Stimulated activated CD8-positive, alpha-beta memory T cell treated with anti-CD3 and anti-CD28 coated beads, Interleukin-2, amount 100 ng/mL, for 48 hours (primary cell): ENCODE measurements at regions not wholly inside any gene's neighbourhood (a gene's known extent, or its start where the extent isn't known, plus 50 kb on each side); places are given as distances from the start of the nearest gene placed in this dataset.
"Not testable (repeated sequence)": the region's sequence is repeated elsewhere in the genome, so short reads cannot be mapped to it uniquely, and the experiment has no call there.

Experiments used
- DNase-seq, 2 donors: peaks; one replicate each; pipeline ENCODE4 v3.0.0-alpha.2; 2020; ENCODE audit warnings: low read depth in 2 of 2

DNA sequence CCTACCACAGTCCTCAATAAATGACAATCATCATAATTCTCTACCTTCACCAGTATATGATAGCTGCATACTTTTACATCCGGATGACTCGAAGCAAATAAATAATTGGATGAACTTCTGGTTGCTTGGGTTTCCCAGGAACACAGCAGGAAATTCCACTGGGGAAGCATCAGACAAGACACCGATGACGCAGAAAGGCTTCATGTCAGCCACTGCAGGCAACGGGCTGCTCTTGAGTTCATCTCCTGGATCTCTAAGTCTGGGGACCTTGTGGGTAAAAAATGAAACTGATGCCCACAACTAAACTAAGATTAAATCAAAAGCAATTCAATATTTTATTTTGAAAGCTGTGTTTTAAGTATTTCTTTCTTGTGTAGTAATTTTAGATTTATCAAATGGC lies 472.1 kb upstream of the C16orf82 start:
- no peak for DNase-seq

DNA sequence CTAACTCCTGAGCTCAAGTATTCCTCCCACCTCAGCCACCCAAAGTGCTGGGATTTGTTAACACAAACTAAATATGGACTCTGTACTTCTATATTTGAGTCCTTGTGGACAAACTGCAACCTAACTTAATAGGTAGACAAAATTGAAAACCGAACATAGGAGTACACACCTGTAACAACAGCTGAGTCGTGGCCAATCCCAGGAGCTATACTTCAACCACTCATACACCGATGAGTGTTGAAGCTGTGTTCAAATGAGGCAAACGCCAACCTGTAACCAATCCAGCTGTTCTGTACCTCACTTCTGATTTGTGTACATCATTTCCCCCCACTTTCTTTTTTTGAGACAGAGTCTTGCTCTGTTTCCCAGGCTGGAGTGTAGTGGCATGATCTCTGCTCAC lies 471.5 kb upstream of the C16orf82 start:
- no peak for DNase-seq

- not testable (repeated sequence) for DNase-seq
Observed at GRCh38 chr16:26596033-26596432, 470.7 kb upstream of the C16orf82 start.

GRCh38 chr16:26598061-26598460 lies 468.7 kb upstream of the C16orf82 start:
- DNase-seq, result peak; percentile 34 to 64

GRCh38 chr16:26598998-26599784 lies 467.5 kb upstream of the C16orf82 start:
- no peak for DNase-seq

DNA sequence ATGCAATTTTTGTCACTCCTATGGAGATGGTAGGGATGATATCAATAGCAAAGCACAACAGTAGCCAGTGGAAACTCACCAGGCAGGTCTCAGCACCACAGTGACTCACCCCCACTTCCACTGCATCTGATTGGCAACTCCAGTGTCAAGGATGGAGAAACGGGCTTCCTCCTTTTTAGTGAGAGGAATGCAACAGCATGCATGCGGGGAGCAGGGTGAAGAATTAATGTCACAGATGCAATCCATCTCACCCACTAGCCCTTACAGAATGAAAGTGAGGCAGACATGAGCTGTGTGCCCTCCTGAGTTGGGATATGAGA lies 467.0 kb upstream of the C16orf82 start:
- DNase-seq, result no peak

DNA sequence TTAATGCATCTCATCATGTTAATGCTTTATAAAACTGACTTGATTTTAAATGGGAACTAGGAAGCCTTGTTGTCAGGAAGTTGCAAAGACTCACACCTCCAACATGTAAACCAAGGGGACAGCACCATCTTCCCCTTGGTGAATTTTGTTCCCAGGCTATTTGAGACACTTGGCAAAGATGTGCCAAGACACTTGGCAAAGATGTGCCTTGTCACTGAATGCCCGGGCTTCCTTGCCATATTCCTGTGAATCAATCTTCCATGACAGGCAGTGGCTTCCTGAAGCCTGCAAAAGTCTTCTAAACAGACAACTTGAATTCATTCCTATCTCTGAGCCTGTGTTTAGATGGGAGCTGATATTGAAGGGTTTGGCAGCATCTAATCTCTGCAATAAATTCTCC lies 465.4 kb upstream of the C16orf82 start:
- no peak for DNase-seq

GRCh38 chr16:26605626-26606271 lies 461.0 kb upstream of the C16orf82 start:
- DNase-seq, result no peak

DNA sequence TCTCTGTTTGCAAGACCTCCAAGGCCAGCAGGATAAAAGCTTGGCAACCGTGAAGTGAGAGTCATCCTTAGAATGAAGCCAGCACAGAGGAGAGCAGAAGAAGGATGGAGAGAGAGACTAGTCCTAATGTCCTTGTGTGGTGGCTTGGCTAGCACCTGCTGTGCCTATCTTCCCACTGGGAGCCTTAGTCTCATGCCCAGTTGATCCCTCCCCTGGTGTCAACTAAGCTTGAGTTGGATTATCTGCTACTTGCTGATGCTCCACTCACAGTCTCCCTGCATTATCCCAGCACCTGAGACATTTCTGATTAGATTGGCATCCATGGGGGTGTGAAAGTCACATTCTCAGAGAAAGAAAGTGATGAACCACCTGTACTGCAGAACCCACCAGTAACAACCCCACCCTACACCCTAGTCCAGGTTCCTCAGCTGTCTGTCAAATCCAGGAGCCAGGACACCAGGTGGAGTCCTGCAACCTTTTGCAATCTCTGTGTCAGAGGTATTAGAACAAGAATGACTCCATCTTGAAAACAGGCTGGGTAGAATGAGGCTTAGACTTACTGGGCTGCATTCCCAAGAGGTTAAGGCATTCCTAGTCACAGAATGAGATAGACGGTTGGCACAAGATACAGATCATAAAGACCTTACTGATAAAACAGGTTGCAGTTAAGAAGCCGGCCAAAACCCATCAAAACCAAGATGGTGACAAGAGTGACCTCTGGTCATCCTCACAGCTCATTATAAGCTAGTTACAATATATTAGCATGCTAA lies 460.2 kb upstream of the C16orf82 start:
- no peak for DNase-seq

DNA sequence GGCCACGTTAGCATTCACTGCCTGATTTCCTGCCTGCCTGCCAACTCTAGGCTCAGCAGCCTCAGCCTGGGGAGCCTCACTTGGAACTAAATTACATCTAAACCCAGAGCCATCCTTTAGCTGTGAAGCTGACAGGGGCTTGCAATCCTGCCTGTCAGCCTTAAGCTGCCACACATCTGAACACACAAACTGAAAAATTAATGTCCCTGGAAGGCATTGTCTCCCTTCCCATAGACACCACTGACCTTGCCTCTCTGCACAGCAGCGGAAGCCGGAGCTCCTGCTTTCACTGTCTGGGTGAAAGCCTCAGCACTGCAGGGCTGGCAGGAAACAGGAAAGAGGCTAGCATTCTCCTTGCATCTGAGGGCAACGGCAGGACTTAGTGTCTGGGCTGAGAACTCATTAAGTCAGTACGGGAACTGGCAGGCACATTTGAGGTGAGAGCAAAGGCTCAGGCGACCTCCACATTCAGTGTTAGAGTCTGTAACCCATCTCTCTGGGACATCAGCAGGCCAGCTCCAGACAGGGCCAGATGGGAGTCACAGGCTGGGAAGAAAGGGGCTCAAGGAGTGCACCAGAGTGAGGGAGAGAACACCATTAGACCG lies 452.4 kb upstream of the C16orf82 start:
- no peak for DNase-seq

DNA sequence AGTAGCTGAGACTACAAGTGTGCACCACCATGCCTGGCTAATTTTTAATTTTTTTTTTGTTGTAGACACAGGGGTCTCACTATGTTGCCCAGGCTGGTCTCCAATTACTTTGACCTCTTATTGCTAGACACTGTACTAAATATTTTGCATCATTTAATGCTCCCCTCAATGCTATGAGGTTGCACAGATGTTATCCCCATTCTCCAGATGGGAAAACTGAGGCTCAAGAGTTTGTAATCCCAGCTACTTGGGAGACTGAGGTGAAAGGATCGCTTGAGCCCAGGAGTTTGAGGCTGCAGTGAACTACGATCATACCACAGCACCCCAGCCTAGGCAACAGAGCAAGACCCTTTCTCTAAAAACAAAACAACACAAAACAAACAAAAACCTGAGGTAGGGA lies 443.3 kb upstream of the C16orf82 start:
- DNase-seq, result no peak

GRCh38 chr16:26627958-26628357 lies 438.8 kb upstream of the C16orf82 start:
- no peak for DNase-seq

DNA sequence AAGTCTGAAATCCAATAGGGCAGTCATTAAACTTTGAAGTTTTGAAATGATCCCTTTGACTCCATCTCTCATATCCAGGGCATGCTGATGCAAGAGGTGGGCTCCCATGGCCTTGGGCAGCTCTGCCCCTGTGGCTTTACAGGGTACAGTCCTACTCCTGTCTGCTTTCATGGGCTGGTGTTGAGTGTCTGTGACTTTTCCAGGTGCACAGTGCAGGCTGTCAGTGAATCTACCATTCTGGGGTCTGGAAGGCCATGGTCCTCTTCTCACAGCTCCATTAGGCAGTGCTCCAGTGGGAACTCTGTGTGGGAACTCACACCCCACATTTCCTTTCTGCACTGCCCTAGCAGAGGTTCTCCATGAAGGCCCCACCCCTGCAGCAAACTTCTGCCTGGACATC lies 435.4 kb upstream of the C16orf82 start:
- not testable (repeated sequence) for DNase-seq

GRCh38 chr16:26642047-26642664 lies 424.6 kb upstream of the C16orf82 start:
- no peak for DNase-seq

DNA sequence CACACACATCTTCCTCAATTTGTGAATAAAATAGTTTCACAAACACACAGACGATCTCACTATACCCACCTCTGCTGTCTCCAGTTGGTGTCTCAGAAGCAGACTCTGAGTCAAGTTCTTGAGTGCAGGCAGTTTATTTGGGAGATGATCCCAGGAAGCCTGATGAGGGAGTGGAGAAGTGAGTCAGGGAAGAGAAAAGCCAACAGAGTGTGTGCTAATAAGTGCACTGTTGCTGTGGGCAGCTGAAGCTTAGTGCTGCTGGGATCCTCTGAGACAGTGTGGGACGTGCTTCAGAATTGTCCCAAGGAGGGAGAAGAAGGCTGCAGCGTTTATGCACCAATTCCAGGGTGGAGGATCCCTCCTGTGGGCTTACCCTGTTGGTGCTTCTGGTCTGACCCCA lies 423.2 kb upstream of the C16orf82 start:
- DNase-seq, result no peak

- DNase-seq, result no peak
Observed at GRCh38 chr16:26644912-26645543, 421.7 kb upstream of the C16orf82 start.

DNA sequence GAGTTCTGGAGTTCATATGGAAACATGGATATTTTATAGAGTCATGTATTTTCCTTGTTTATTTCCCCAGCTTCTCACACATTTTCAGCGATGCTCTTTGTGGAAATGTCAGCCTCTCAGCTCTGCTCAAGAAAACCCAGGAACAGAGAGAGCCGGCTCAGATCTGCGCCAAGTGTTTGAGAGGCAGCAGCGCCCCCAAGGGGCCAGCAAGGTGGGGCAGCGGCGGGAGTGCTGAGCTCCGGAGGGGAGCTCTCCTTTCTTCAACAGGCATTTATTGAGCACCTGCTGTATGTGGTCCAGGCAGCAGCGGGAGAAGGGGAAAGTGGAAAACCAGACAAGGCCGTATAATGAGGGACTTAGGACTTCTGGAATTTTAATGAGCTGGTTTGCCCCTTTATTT lies 421.1 kb upstream of the C16orf82 start:
- DNase-seq, result peak; percentile 49 to 50

DNA sequence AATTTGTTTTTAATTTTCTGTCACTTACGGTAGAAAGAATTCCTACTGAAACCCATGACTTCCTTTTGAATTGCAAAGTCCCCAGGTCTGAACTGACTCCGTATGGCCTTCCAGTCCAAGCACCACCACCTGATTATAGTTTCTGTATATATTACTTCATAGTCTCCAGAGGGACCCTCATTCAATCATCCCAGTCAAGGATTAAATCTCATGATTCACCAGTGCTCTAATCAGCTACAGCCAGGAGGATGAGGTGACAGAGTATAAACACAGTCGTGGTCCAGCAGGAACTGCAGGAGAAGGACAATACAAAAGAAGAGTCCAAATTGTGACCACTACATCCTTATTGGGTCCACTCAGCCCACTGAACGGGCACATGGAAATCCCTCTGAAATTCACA lies 418.9 kb upstream of the C16orf82 start:
- DNase-seq, result no peak

DNA sequence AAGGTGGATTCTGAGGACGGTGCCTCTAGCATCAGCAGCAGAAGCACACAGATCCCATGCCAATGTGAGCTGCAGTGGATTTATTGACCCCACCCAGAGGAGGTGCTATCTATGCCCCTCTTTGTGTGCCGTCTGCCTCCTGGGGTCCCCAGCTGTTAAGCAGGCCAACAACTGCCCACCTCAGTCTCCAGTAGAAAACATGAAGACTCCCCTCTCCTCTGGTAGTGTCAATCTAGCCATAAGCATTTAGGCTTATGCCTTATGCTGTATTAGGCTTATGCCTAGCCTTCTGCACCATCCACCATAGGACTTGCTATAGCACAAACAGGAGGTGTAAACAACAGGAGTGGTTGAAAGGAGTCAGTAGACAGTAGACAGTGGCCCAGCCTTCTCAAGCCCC lies 417.9 kb upstream of the C16orf82 start:
- no peak for DNase-seq

DNA sequence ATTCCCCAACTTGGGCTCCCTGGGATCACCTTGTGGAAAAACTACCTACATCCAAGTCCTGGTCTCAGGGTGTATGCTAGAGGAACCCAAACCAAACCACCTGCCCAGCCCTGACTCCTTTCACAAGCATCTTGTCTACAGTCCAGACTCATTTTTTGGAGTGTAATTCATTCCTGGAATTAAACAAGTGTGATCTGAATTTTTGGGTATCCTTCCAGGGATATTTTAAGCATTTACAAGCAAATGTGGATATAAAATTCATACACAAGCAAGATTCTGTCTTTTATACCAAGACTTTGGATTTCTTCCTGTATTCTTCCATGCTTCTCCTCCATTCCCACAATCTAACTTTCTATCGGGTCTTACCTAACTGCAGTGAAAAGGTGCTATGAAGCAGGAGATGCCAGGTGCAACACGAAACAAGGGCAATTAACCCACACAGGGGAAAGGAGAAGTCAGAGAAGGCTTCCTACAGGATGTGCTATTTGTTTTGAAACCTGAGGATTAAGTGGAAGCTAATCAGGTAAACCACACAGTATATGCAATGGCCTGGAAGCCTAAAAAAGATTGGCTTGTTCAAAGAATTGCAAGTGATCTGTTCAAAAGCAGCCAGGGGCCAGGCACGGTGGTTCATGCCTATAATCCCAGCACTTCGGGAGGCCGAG lies 417.2 kb upstream of the C16orf82 start:
- DNase-seq, result no peak

GRCh38 chr16:26651464-26651863 lies 415.3 kb upstream of the C16orf82 start:
- DNase-seq, result no peak
